H9 (cell line): ENCODE measurements at regions not wholly inside any gene's neighbourhood (a gene's known extent, or its start where the extent isn't known, plus 50 kb on each side); places are given as distances from the start of the nearest gene placed in this dataset.

Experiments used
- DNase-seq: peaks from one replicate; pipeline ENCODE4 v3.0.0-alpha.2; 2017
- H2AFZ ChIP-seq: one replicate; pipeline ENCODE4 v1.6.1; 2013; ENCODE audit warnings: mild to moderate bottlenecking, low read length, control low read depth, moderate library complexity
- H2AK5ac ChIP-seq: 2 replicates; pipeline ENCODE4 v1.6.1; 2013; ENCODE audit warnings: low read length, control low read depth, mixed read lengths; ENCODE audit not compliant: insufficient read length
- H2BK120ac ChIP-seq: one replicate; pipeline ENCODE4 v1.6.1; 2013; ENCODE audit warnings: low read depth, mild to moderate bottlenecking, low read length, control low read depth, inconsistent platforms; ENCODE audit not compliant: poor library complexity, severe bottlenecking
- H2BK12ac ChIP-seq: 2 replicates; pipeline ENCODE4 v1.6.1; 2013; ENCODE audit warnings: low read length, control low read depth, mixed read lengths, low read depth; ENCODE audit not compliant: insufficient read length
- H2BK15ac ChIP-seq: 2 replicates; pipeline ENCODE4 v1.6.1; 2013; ENCODE audit warnings: low read depth, low read length, control low read depth
- H2BK20ac ChIP-seq: one replicate; pipeline ENCODE4 v1.6.1; 2013; ENCODE audit warnings: low read depth, mild to moderate bottlenecking, low read length, control low read depth, inconsistent platforms; ENCODE audit not compliant: poor library complexity, severe bottlenecking
- H2BK5ac ChIP-seq: 2 replicates; pipeline ENCODE4 v1.6.1; 2013; ENCODE audit warnings: low read length, control low read depth, mixed read lengths; ENCODE audit not compliant: insufficient read length
- H3K14ac ChIP-seq: 2 replicates; pipeline ENCODE4 v1.6.1; 2013; ENCODE audit warnings: low read length, control low read depth; ENCODE audit not compliant: insufficient read depth
- H3K18ac ChIP-seq: 2 replicates; pipeline ENCODE4 v1.6.1; 2013; ENCODE audit warnings: low read depth, mild to moderate bottlenecking, mixed read lengths, low read length, control low read depth; ENCODE audit not compliant: insufficient read length
- H3K23ac ChIP-seq: 2 replicates; pipeline ENCODE4 v1.6.1; 2013; ENCODE audit warnings: low read length, control low read depth, mixed read lengths, low read depth; ENCODE audit not compliant: insufficient read length
- H3K23me2 ChIP-seq: 2 replicates; pipeline ENCODE4 v1.6.1; 2013; ENCODE audit warnings: low read depth, mild to moderate bottlenecking, mixed read lengths, low read length, control low read depth; ENCODE audit not compliant: insufficient read length, poor library complexity, severe bottlenecking
- H3K27ac ChIP-seq: 2 replicates; pipeline ENCODE4 v1.5.1; 2013; ENCODE audit warnings: low read length, control low read depth, mixed read lengths, low read depth; ENCODE audit not compliant: insufficient read length
- H3K27me3 ChIP-seq: 2 replicates; pipeline ENCODE4 v1.6.1; 2013; ENCODE audit warnings: low read length, control low read depth, inconsistent platforms; ENCODE audit not compliant: insufficient read depth
- H3K4ac ChIP-seq: 2 replicates; pipeline ENCODE4 v1.6.1; 2013; ENCODE audit warnings: low read depth, mild to moderate bottlenecking, control low read depth, inconsistent platforms, low read length, moderate library complexity
- H3K4me1 ChIP-seq: 2 replicates; pipeline ENCODE4 v1.6.1; 2013; ENCODE audit warnings: low read length, control low read depth, inconsistent platforms; ENCODE audit not compliant: insufficient read depth
- H3K4me2 ChIP-seq: 2 replicates; pipeline ENCODE4 v1.6.1; 2013; ENCODE audit warnings: low read length, control low read depth, mixed read lengths; ENCODE audit not compliant: insufficient read length, insufficient read depth
- H3K56ac ChIP-seq: 2 replicates; pipeline ENCODE4 v1.6.1; 2013; ENCODE audit warnings: low read depth, mild to moderate bottlenecking, mixed read lengths, low read length, control low read depth; ENCODE audit not compliant: insufficient read length
- H3K79me1 ChIP-seq: 2 replicates; pipeline ENCODE4 v1.6.1; 2013; ENCODE audit warnings: low read depth, mild to moderate bottlenecking, moderate library complexity, low read length, control low read depth, inconsistent platforms; ENCODE audit not compliant: insufficient read depth, poor library complexity, severe bottlenecking
- H3K79me2 ChIP-seq: 2 replicates; pipeline ENCODE4 v1.6.1; 2013; ENCODE audit warnings: low read length, control low read depth, inconsistent platforms; ENCODE audit not compliant: insufficient read depth
- H3K9ac ChIP-seq: 2 replicates; pipeline ENCODE4 v1.6.1; 2013; ENCODE audit warnings: low read length, control low read depth, mixed read lengths; ENCODE audit not compliant: insufficient read length; ENCODE audit errors: extremely low read depth
- H3K9me3 ChIP-seq: one replicate; pipeline ENCODE4 v1.6.1; 2013; ENCODE audit warnings: low read depth, low read length, inconsistent platforms; ENCODE audit not compliant: control insufficient read depth
- H3T11ph ChIP-seq: one replicate; pipeline ENCODE4 v1.6.1; 2013; ENCODE audit warnings: mild to moderate bottlenecking, low read length, control low read depth, inconsistent platforms
- H4K20me1 ChIP-seq: one replicate; pipeline ENCODE4 v1.6.1; 2013; ENCODE audit not compliant: control insufficient read depth, insufficient read length, insufficient read depth
- H4K5ac ChIP-seq: 2 replicates; pipeline ENCODE4 v1.6.1; 2013; ENCODE audit warnings: low read depth, mild to moderate bottlenecking, mixed read lengths, low read length, control low read depth; ENCODE audit not compliant: insufficient read length
- H4K8ac ChIP-seq: replicated peaks from 2 replicates; pipeline ENCODE4 v1.6.1; 2013; ENCODE audit warnings: low read length, control low read depth, mixed read lengths, low read depth; ENCODE audit not compliant: insufficient read length
- H4K91ac ChIP-seq: 2 replicates; pipeline ENCODE4 v1.6.1; 2013; ENCODE audit warnings: low read depth, mild to moderate bottlenecking, moderate library complexity, mixed read lengths, low read length, control low read depth; ENCODE audit not compliant: insufficient read length
- H3K27ac Mint-ChIP-seq, 3 experiments: 2 replicates in 2 of 3; 3 replicates in 1 of 3; pipeline ENCODE4 v1.8.0; 2020 to 2021; ENCODE audit warnings: mixed read lengths in 3 of 3, mild to moderate bottlenecking in 1 of 3, moderate library complexity in 1 of 3
- H3K27me3 Mint-ChIP-seq: 2 replicates; pipeline ENCODE4 v1.8.0; 2021; ENCODE audit warnings: low read depth, mild to moderate bottlenecking, moderate library complexity, mixed read lengths
- H3K36me3 Mint-ChIP-seq, 3 experiments: 2 replicates in 2 of 3; 3 replicates in 1 of 3; pipeline ENCODE4 v1.8.0; 2020 to 2021; ENCODE audit warnings: low read depth in 3 of 3, mixed read lengths in 3 of 3; ENCODE audit not compliant: insufficient read depth in 1 of 3
- H3K4me1 Mint-ChIP-seq, 2 experiments: 2 replicates each; pipeline ENCODE4 v1.8.0; 2020; ENCODE audit warnings: mixed read lengths in 2 of 2
- H3K4me3 Mint-ChIP-seq, 2 experiments: 2 replicates in 1 of 2; 3 replicates in 1 of 2; pipeline ENCODE4 v1.8.0; 2020 to 2021; ENCODE audit warnings: mild to moderate bottlenecking in 2 of 2, mixed read lengths in 2 of 2, moderate library complexity in 1 of 2
- H3K9me3 Mint-ChIP-seq, 2 experiments: 2 replicates in 1 of 2; 3 replicates in 1 of 2; pipeline ENCODE4 v1.8.0; 2020; ENCODE audit warnings: mild to moderate bottlenecking in 2 of 2, mixed read lengths in 2 of 2, moderate library complexity in 1 of 2
- CTCF ChIP-seq: fragments of 200-600 bp; sonication (generic); conservative IDR thresholded peaks from 3 replicates; pipeline ENCODE4 v1.8.0; 2021; ENCODE audit warnings: antibody characterized with exemption, mild to moderate bottlenecking
- WGBS: extraction: QIAGEN DNeasy Blood & Tissue Kit; methylation state at CpG from one replicate; pipeline ENCODE4 v1.1.7; 2013; ENCODE audit warnings: missing lambda C conversion rate, low lambda C conversion rate, mixed read lengths; ENCODE audit not compliant: insufficient read length; ENCODE audit errors: extremely low coverage; 5-methylcytosine and 5-hydroxymethylcytosine counted together

- no peaks in the 10 kb centered on the region for H3K9me3 ChIP-seq
- no peak overlapping the region for H3K23ac ChIP-seq
- no peak overlapping the region for H4K5ac ChIP-seq
- H2BK120ac ChIP-seq, result no peak overlapping the region
- no peak overlapping the region for H3K27ac ChIP-seq
- no peak overlapping the region for H2BK5ac ChIP-seq
- H3K23me2 ChIP-seq, result no peaks in the 10 kb centered on the region
- no peaks in the 10 kb centered on the region for H4K20me1 ChIP-seq
- H3K27me3 Mint-ChIP-seq, result no peaks in the 10 kb centered on the region
- no peaks in the 10 kb centered on the region for H3K79me1 ChIP-seq
- no peak overlapping the region for H3K4ac ChIP-seq
- no peaks in the 10 kb centered on the region for H3K36me3 Mint-ChIP-seq
- H2BK20ac ChIP-seq, result no peak overlapping the region
- H3T11ph ChIP-seq, result no peak overlapping the region
- H3K4me3 Mint-ChIP-seq, result no peak overlapping the region
- H3K56ac ChIP-seq, result no peak overlapping the region
- H3K9me3 Mint-ChIP-seq, result no peaks in the 10 kb centered on the region
- H4K8ac ChIP-seq, result no peak overlapping the region
- no peak overlapping the region for H2BK12ac ChIP-seq
- no peak overlapping the region for H3K18ac ChIP-seq
- H4K91ac ChIP-seq, result no peak overlapping the region
- no peaks in the 10 kb centered on the region for H3K27me3 ChIP-seq
- H3K4me1 Mint-ChIP-seq, result peaks cover 24 to 29% of the 10 kb centered on the region in 2 experiments
- no peaks in the 10 kb centered on the region for H3K79me2 ChIP-seq
- H2AK5ac ChIP-seq, result no peak overlapping the region
- H2AFZ ChIP-seq, result no peak overlapping the region
- no peak overlapping the region for H2BK15ac ChIP-seq
- no CpG with 5 or more reads among the region's 1 CpG for WGBS
- H3K9ac ChIP-seq, result no peak overlapping the region
- H3K27ac Mint-ChIP-seq, result no peak overlapping the region
- no peak for DNase-seq
- H3K4me2 ChIP-seq, result no peak overlapping the region
- H3K14ac ChIP-seq, result no peak overlapping the region
- TF ChIP-seq CTCF, result no peak
- H3K4me1 ChIP-seq, result peaks cover 6% of the 10 kb centered on the region; the same call in 1 of the 2 replicates
These were observed 1392.1 kb upstream of the CELF4 start for GRCh38 chr18:38957736-38958135.
